K562 (cell line): ENCODE measurements at regions not wholly inside any gene's neighbourhood (a gene's known extent, or its start where the extent isn't known, plus 50 kb on each side); places are given as distances from the start of the nearest gene placed in this dataset.

Experiments
- BACH1 ChIP-seq: fragments of 200-800 bp; sonication (Bioruptor generic); IDR thresholded peaks from 2 replicates; pipeline ENCODE4 v1.6.1; 2016; ENCODE audit warnings: missing genetic modification characterization, missing compliant biosample characterization
- BHLHE40 ChIP-seq: IDR thresholded peaks from 2 replicates; pipeline ENCODE4 v1.6.1; 2011; ENCODE audit warnings: low read length, improper control_type of control experiment
- CC2D1A ChIP-seq: fragments of 450-650 bp; IDR thresholded peaks from 2 replicates; pipeline ENCODE4 v1.6.1; 2017; ENCODE audit warnings: mild to moderate bottlenecking
- ETV1 ChIP-seq: fragments of 450-650 bp; conservative IDR thresholded peaks from 2 replicates; pipeline ENCODE4 v1.6.1; 2016; ENCODE audit warnings: missing genetic modification characterization, control low read depth, low read depth, missing compliant biosample characterization
- HMG20A ChIP-seq: fragments of 450-650 bp; formaldehyde crosslinking; conservative IDR thresholded peaks from 2 replicates; pipeline ENCODE4 v1.4.0; 2020; ENCODE audit warnings: mild to moderate bottlenecking, mixed read lengths
- KDM1A ChIP-seq, 2 experiments: fragments of 450-650 bp; IDR thresholded peaks; 2 replicates each; pipeline ENCODE4 v1.6.1; 2016; ENCODE audit warnings: mild to moderate bottlenecking in 2 of 2
- MTA2 ChIP-seq: fragments of 450-650 bp; IDR thresholded peaks from 2 replicates; pipeline ENCODE4 v1.6.1; 2016; ENCODE audit warnings: low read depth
- MTF1 ChIP-seq: fragments of 250-450 bp; sonication (Bioruptor Pico); IDR thresholded peaks from 2 replicates; pipeline ENCODE4 v1.9.0; 2021; ENCODE audit warnings: moderate library complexity, mild to moderate bottlenecking, inconsistent platforms, borderline replicate concordance
- PCBP2 ChIP-seq: fragments of 200-400 bp; formaldehyde crosslinking; IDR thresholded peaks from 2 replicates; pipeline ENCODE4 v1.6.1; 2018; ENCODE audit warnings: low read length, low read depth, mild to moderate bottlenecking, moderate library complexity; ENCODE audit not compliant: poor library complexity, severe bottlenecking
- RBM14 ChIP-seq: fragments of 200-400 bp; formaldehyde crosslinking; IDR thresholded peaks from 2 replicates; pipeline ENCODE4 v1.6.1; 2018; ENCODE audit warnings: low read depth, mild to moderate bottlenecking, low read length, moderate library complexity, borderline replicate concordance; ENCODE audit not compliant: insufficient read depth
- SPI1 ChIP-seq: IDR thresholded peaks from 2 replicates; pipeline ENCODE4 v1.6.1; 2011; ENCODE audit warnings: low read depth, low read length, control low read depth, borderline replicate concordance
- STAT5B ChIP-seq: fragments of 250-450 bp; sonication (Bioruptor Pico); IDR thresholded peaks from 2 replicates; pipeline ENCODE4 v1.8.0; 2021; ENCODE audit warnings: mild to moderate bottlenecking, inconsistent platforms
- ZNF780A ChIP-seq: fragments of 250-450 bp; sonication (Bioruptor Pico); IDR thresholded peaks from 2 replicates; pipeline ENCODE4 v1.5.0; 2021; ENCODE audit warnings: mild to moderate bottlenecking
- TF ChIP-seq, protein P1 (sequence below): fragments of 250-450 bp; sonication (Bioruptor Pico); IDR thresholded peaks from 2 replicates; pipeline ENCODE4 v1.8.0; 2021; ENCODE audit warnings: moderate library complexity, mild to moderate bottlenecking, inconsistent platforms
- TF ChIP-seq, protein P2 (sequence below): fragments of 250-450 bp; sonication (Bioruptor Pico); IDR thresholded peaks from 2 replicates; pipeline ENCODE4 v1.9.0; 2021; ENCODE audit warnings: mild to moderate bottlenecking, inconsistent platforms
- TF ChIP-seq, protein P3 (sequence below): fragments of 250-450 bp; sonication (Bioruptor Pico); IDR thresholded peaks from 2 replicates; pipeline ENCODE4 v1.5.0; 2020; ENCODE audit warnings: mild to moderate bottlenecking
- TF ChIP-seq, protein P4 (sequence below), 2 experiments: fragments of 450-650 bp; IDR thresholded peaks; 2 replicates each; pipeline ENCODE4 v1.6.1; 2016
- TF ChIP-seq, protein P5 (sequence below), 2 experiments: fragments of 250-450 bp in 1 of 2; fragments of 450-650 bp in 1 of 2; sonication (Bioruptor Pico) in 1 of 2; IDR thresholded peaks; 2 replicates each; pipeline versions ENCODE4 v1.6.1 to v1.8.0; 2016 to 2021; ENCODE audit warnings: mild to moderate bottlenecking in 2 of 2, moderate library complexity in 2 of 2, missing compliant biosample characterization in 1 of 2, missing genetic modification characterization in 1 of 2
- TF ChIP-seq, protein P6 (sequence below): fragments of 450-650 bp; IDR thresholded peaks from 2 replicates; pipeline ENCODE4 v1.6.1; 2016; ENCODE audit warnings: mild to moderate bottlenecking
- TF ChIP-seq, protein P7 (sequence below): fragments of 250-450 bp; sonication (Bioruptor Pico); IDR thresholded peaks from 2 replicates; pipeline ENCODE4 v1.8.0; 2022; ENCODE audit warnings: moderate library complexity, mild to moderate bottlenecking, inconsistent platforms

DNA sequence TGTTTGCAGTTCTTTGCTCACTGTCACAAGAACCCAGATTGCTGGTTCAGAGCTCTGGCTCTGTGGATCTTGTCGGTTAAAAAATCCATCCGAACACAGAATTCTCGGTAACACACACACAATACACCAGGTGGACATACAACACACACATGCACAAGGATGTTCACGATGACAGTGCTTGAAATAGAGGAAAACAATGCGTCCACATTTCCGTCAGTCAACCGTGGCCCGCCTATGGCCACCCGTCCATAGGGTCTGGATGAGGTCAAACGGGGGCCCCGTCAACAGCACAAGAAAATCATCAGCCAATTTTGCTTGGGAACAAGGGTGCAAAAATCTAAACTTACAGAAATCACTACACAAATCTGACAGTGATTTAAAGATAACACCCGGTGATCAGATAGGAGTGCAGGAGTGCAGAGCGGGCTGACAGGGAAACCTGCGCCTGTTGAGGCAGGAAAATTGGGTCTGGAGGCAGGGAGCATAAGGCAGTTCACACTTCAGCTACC lies 50.4 kb upstream of the SLC19A1 start (continued):
- TF ChIP-seq, protein P1, sequence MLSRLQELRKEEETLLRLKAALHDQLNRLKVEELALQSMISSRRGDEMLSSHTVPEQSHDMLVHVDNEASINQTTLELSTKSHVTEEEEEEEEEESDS (CRISPR knock-in tag), result no peak
- TF ChIP-seq SPI1, result no peak
- no peak for TF ChIP-seq MTA2
- TF ChIP-seq STAT5B (CRISPR knock-in tag), result no peak
- TF ChIP-seq MTF1 (CRISPR knock-in tag), result no peak
- TF ChIP-seq, protein P2, sequence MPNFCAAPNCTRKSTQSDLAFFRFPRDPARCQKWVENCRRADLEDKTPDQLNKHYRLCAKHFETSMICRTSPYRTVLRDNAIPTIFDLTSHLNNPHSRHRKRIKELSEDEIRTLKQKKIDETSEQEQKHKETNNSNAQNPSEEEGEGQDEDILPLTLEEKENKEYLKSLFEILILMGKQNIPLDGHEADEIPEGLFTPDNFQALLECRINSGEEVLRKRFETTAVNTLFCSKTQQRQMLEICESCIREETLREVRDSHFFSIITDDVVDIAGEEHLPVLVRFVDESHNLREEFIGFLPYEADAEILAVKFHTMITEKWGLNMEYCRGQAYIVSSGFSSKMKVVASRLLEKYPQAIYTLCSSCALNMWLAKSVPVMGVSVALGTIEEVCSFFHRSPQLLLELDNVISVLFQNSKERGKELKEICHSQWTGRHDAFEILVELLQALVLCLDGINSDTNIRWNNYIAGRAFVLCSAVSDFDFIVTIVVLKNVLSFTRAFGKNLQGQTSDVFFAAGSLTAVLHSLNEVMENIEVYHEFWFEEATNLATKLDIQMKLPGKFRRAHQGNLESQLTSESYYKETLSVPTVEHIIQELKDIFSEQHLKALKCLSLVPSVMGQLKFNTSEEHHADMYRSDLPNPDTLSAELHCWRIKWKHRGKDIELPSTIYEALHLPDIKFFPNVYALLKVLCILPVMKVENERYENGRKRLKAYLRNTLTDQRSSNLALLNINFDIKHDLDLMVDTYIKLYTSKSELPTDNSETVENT (CRISPR knock-in tag), result no peak
- TF ChIP-seq CC2D1A, result no peak
- TF ChIP-seq BACH1 (tag), result 0 out of 2 replicates have a peak, but pooled peaks have one; percentile 25
- TF ChIP-seq, protein P3, sequence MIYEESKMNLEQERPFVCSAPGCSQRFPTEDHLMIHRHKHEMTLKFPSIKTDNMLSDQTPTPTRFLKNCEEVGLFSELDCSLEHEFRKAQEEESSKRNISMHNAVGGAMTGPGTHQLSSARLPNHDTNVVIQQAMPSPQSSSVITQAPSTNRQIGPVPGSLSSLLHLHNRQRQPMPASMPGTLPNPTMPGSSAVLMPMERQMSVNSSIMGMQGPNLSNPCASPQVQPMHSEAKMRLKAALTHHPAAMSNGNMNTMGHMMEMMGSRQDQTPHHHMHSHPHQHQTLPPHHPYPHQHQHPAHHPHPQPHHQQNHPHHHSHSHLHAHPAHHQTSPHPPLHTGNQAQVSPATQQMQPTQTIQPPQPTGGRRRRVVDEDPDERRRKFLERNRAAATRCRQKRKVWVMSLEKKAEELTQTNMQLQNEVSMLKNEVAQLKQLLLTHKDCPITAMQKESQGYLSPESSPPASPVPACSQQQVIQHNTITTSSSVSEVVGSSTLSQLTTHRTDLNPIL (CRISPR knock-in tag), result no peak
- no peak for TF ChIP-seq BHLHE40
- TF ChIP-seq, protein P4, sequence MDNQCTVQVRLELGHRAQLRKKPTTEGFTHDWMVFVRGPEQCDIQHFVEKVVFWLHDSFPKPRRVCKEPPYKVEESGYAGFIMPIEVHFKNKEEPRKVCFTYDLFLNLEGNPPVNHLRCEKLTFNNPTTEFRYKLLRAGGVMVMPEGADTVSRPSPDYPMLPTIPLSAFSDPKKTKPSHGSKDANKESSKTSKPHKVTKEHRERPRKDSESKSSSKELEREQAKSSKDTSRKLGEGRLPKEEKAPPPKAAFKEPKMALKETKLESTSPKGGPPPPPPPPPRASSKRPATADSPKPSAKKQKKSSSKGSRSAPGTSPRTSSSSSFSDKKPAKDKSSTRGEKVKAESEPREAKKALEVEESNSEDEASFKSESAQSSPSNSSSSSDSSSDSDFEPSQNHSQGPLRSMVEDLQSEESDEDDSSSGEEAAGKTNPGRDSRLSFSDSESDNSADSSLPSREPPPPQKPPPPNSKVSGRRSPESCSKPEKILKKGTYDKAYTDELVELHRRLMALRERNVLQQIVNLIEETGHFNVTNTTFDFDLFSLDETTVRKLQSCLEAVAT (IDR thresholded peaks at IDR 0.05), result no peak
- TF ChIP-seq KDM1A (IDR thresholded peaks at IDR 0.05), result peak; percentile 99 to 100
- TF ChIP-seq, protein P5, sequence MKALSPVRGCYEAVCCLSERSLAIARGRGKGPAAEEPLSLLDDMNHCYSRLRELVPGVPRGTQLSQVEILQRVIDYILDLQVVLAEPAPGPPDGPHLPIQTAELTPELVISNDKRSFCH (CRISPR knock-in tag; IDR thresholded peaks at IDR 0.05), result no peak
- TF ChIP-seq, protein P5 (tag; IDR thresholded peaks at IDR 0.05), result 0 out of 2 replicates have a peak, but pooled peaks have one; percentile 49
- 0 out of 2 replicates have a peak, but pooled peaks have one; percentile 46 for TF ChIP-seq HMG20A (CRISPR knock-in tag)
- TF ChIP-seq ZNF780A, result no peak
- TF ChIP-seq, protein P6, sequence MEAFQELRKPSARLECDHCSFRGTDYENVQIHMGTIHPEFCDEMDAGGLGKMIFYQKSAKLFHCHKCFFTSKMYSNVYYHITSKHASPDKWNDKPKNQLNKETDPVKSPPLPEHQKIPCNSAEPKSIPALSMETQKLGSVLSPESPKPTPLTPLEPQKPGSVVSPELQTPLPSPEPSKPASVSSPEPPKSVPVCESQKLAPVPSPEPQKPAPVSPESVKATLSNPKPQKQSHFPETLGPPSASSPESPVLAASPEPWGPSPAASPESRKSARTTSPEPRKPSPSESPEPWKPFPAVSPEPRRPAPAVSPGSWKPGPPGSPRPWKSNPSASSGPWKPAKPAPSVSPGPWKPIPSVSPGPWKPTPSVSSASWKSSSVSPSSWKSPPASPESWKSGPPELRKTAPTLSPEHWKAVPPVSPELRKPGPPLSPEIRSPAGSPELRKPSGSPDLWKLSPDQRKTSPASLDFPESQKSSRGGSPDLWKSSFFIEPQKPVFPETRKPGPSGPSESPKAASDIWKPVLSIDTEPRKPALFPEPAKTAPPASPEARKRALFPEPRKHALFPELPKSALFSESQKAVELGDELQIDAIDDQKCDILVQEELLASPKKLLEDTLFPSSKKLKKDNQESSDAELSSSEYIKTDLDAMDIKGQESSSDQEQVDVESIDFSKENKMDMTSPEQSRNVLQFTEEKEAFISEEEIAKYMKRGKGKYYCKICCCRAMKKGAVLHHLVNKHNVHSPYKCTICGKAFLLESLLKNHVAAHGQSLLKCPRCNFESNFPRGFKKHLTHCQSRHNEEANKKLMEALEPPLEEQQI, result no peak
- TF ChIP-seq ETV1 (tag), result no peak
- TF ChIP-seq PCBP2, result no peak
- TF ChIP-seq RBM14, result no peak
- TF ChIP-seq, protein P7, sequence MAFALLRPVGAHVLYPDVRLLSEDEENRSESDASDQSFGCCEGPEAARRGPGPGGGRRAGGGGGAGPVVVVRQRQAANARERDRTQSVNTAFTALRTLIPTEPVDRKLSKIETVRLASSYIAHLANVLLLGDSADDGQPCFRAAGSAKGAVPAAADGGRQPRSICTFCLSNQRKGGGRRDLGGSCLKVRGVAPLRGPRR, result no peak
